ENCODE measurements at regions not wholly inside any gene's neighbourhood (a gene's known extent, or its start where the extent isn't known, plus 50 kb on each side); places are given as distances from the start of the nearest gene placed in this dataset.

DNA sequence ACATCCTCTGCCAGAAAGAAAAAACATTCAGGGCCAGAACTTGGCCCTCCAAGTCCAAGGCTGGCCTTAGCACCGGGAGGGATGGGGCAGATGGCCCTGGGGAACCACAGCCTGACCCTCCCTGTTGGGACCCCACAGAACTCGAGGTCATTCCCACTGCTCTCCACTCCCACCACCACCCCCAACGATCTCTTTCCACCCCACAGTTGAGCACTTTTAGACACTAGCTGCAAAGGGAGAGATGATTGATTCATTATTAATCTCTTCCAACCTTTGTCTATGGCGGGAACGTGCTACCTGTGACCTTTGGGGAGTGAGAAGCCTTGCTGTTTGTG lies 869.7 kb downstream of the BRD1 start:
- no peak for TF ChIP-seq POLR2AphosphoS5 (IDR thresholded peaks at IDR 0.05; ENCODE audit: low read depth, low read length)
- TF ChIP-seq SIN3A (IDR thresholded peaks at IDR 0.05; ENCODE audit: borderline replicate concordance, insufficient read depth, low read depth, low read length) = no peak
- Histone ChIP-seq H3K4me3 (ENCODE audit: low read depth in 2 of 2, low read length in 2 of 2) (no peak overlapping the region), H3K27ac (ENCODE audit: low read length) (no peak overlapping the region), H3K27me3 (ENCODE audit: control insufficient read depth, insufficient read depth, low read length) (no peaks in the 10 kb centered on the region), H3K9me3 (ENCODE audit: control insufficient read depth, insufficient read depth, low read depth, low read length) (no peaks in the 10 kb centered on the region), H3K4me1 (ENCODE audit: control insufficient read depth, insufficient read depth, low read length) (no peaks in the 10 kb centered on the region), H3K36me3 (ENCODE audit: control insufficient read depth, insufficient read depth, low read length) (no peaks in the 10 kb centered on the region)
- CTCF ChIA-PET = no interaction called here
- no TSS peak for BruUV-seq (replicated peaks)
- intact Hi-C loops (cut with micrococcal nuclease; ENCODE audit: unreplicated experiment) = no loop called here
- in situ Hi-C loops (cut with HindIII; ENCODE audit: low pct_unique_long_range_greater_than_20kb, low sequenced_read_pairs) = no loop called here
- DNase-seq (ENCODE audit: low read depth, low spot score) (no peak), ATAC-seq (no peak)
- POLR2A ChIA-PET = no interaction called here

- DNase-seq (ENCODE audit: low read depth, low spot score) = no peak
- intact Hi-C loops (cut with micrococcal nuclease; ENCODE audit: unreplicated experiment) (no loop called here), in situ Hi-C loops (cut with HindIII; ENCODE audit: low pct_unique_long_range_greater_than_20kb, low sequenced_read_pairs) (no loop called here)
- Histone ChIP-seq H3K4me3 (ENCODE audit: low read depth in 2 of 2, low read length in 2 of 2) (no peak overlapping the region), H3K36me3 (ENCODE audit: control insufficient read depth, insufficient read depth, low read length) (no peaks in the 10 kb centered on the region), H3K9me3 (ENCODE audit: control insufficient read depth, insufficient read depth, low read depth, low read length) (no peaks in the 10 kb centered on the region), H3K27me3 (ENCODE audit: control insufficient read depth, insufficient read depth, low read length) (no peaks in the 10 kb centered on the region), H3K4me1 (ENCODE audit: control insufficient read depth, insufficient read depth, low read length) (no peaks in the 10 kb centered on the region), H3K27ac (ENCODE audit: low read length) (no peak overlapping the region)
- ChIA-PET POLR2A (no interaction called here), CTCF (no interaction called here)
- TF ChIP-seq TCF7L2 (IDR thresholded peaks at IDR 0.05; ENCODE audit: low read depth, low read length) (no peak), SIN3A (IDR thresholded peaks at IDR 0.05; ENCODE audit: borderline replicate concordance, insufficient read depth, low read depth, low read length) (no peak), POLR2AphosphoS5 (IDR thresholded peaks at IDR 0.05; ENCODE audit: low read depth, low read length) (no peak)
- TF ChIP-seq, protein P1, sequence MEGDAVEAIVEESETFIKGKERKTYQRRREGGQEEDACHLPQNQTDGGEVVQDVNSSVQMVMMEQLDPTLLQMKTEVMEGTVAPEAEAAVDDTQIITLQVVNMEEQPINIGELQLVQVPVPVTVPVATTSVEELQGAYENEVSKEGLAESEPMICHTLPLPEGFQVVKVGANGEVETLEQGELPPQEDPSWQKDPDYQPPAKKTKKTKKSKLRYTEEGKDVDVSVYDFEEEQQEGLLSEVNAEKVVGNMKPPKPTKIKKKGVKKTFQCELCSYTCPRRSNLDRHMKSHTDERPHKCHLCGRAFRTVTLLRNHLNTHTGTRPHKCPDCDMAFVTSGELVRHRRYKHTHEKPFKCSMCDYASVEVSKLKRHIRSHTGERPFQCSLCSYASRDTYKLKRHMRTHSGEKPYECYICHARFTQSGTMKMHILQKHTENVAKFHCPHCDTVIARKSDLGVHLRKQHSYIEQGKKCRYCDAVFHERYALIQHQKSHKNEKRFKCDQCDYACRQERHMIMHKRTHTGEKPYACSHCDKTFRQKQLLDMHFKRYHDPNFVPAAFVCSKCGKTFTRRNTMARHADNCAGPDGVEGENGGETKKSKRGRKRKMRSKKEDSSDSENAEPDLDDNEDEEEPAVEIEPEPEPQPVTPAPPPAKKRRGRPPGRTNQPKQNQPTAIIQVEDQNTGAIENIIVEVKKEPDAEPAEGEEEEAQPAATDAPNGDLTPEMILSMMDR (IDR thresholded peaks at IDR 0.05) = no peak
- TF ChIP-seq, protein P2, sequence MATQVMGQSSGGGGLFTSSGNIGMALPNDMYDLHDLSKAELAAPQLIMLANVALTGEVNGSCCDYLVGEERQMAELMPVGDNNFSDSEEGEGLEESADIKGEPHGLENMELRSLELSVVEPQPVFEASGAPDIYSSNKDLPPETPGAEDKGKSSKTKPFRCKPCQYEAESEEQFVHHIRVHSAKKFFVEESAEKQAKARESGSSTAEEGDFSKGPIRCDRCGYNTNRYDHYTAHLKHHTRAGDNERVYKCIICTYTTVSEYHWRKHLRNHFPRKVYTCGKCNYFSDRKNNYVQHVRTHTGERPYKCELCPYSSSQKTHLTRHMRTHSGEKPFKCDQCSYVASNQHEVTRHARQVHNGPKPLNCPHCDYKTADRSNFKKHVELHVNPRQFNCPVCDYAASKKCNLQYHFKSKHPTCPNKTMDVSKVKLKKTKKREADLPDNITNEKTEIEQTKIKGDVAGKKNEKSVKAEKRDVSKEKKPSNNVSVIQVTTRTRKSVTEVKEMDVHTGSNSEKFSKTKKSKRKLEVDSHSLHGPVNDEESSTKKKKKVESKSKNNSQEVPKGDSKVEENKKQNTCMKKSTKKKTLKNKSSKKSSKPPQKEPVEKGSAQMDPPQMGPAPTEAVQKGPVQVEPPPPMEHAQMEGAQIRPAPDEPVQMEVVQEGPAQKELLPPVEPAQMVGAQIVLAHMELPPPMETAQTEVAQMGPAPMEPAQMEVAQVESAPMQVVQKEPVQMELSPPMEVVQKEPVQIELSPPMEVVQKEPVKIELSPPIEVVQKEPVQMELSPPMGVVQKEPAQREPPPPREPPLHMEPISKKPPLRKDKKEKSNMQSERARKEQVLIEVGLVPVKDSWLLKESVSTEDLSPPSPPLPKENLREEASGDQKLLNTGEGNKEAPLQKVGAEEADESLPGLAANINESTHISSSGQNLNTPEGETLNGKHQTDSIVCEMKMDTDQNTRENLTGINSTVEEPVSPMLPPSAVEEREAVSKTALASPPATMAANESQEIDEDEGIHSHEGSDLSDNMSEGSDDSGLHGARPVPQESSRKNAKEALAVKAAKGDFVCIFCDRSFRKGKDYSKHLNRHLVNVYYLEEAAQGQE (IDR thresholded peaks at IDR 0.05; ENCODE audit: insufficient read depth in 1 of 2, low read depth in 2 of 2, low read length in 1 of 2) = no peak
- BruUV-seq (replicated peaks) = no TSS peak
- no peak for ATAC-seq
These were observed 870.2 kb downstream of the BRD1 start for GRCh38 chr22:48957311-48957986.

Measured in Panc1 (cell line).